ENCODE measurements at regions not wholly inside any gene's neighbourhood (a gene's known extent, or its start where the extent isn't known, plus 50 kb on each side); places are given as distances from the start of the nearest gene placed in this dataset.

GRCh38 chr1:94646141-94646643, 104.6 kb upstream of the F3 start:
- H3K4me1 ChIP-seq: peaks cover 5% of the 10 kb centered on the region
- H3K4me2 ChIP-seq: no peak overlapping the region

GRCh38 chr1:94644352-94644751, 102.8 kb upstream of the F3 start:
- Mint-ChIP-seq H3K4me3 (no peak overlapping the region), H3K9me3 (peaks cover 9% of the 10 kb centered on the region), H3K4me1 (no peaks in the 10 kb centered on the region), H3K27ac (no peak overlapping the region), H3K27me3 (ENCODE audit: insufficient read depth, low read depth) (peaks cover 14% of the 10 kb centered on the region), H3K36me3 (no peaks in the 10 kb centered on the region)
- no peaks in the 10 kb centered on the region for H3K36me3 ChIP-seq
- no peak overlapping the region for H3K9ac ChIP-seq
- H2AFZ ChIP-seq (replicated peaks): peak overlapping the region; percentile 64
- no peaks in the 10 kb centered on the region for H3K9me3 ChIP-seq (ENCODE audit: low read depth)
- H4K20me1 ChIP-seq (ENCODE audit: low read depth): no peaks in the 10 kb centered on the region
- no peak overlapping the region for H3K4me2 ChIP-seq
- H3K79me2 ChIP-seq (ENCODE audit: low read depth): no peaks in the 10 kb centered on the region
- no peak overlapping the region for H3K4me3 ChIP-seq
- no peaks in the 10 kb centered on the region for H3K27me3 ChIP-seq
- no peak overlapping the region for H3K27ac ChIP-seq
- peaks cover 5% of the 10 kb centered on the region for H3K4me1 ChIP-seq
- no peak for DNase-seq (ENCODE audit: low spot score)
- no peak for TF ChIP-seq EZH2phosphoT487 (IDR thresholded peaks at IDR 0.05)
- TF ChIP-seq CTCF (IDR thresholded peaks at IDR 0.05): no peak
- no peak for TF ChIP-seq EZH2 (IDR thresholded peaks at IDR 0.05)
- H3F3A ChIP-seq (ENCODE audit: low read depth): no peaks in the 10 kb centered on the region

More at GRCh38 chr1:94646141-94646643, 104.6 kb upstream of the F3 start:
- H3K9ac ChIP-seq: no peak overlapping the region
- H3K27me3 ChIP-seq: no peaks in the 10 kb centered on the region
- no peak overlapping the region for H2AFZ ChIP-seq (replicated peaks)
- no peaks in the 10 kb centered on the region for H4K20me1 ChIP-seq (ENCODE audit: low read depth)
- H3K36me3 ChIP-seq: no peaks in the 10 kb centered on the region
- H3K27me3 Mint-ChIP-seq (ENCODE audit: insufficient read depth, low read depth): peaks cover 14% of the 10 kb centered on the region
- H3K4me1 Mint-ChIP-seq: no peaks in the 10 kb centered on the region
- H3K9me3 Mint-ChIP-seq: peaks cover 4% of the 10 kb centered on the region
- no peak overlapping the region for H3K4me3 ChIP-seq
- no peak overlapping the region for H3K4me3 Mint-ChIP-seq
- no peaks in the 10 kb centered on the region for H3K79me2 ChIP-seq (ENCODE audit: low read depth)
- DNase-seq (ENCODE audit: low spot score): no peak
- no peaks in the 10 kb centered on the region for H3K36me3 Mint-ChIP-seq
- TF ChIP-seq EZH2phosphoT487 (IDR thresholded peaks at IDR 0.05) (no peak), CTCF (IDR thresholded peaks at IDR 0.05) (no peak), EZH2 (IDR thresholded peaks at IDR 0.05) (no peak)
- peak overlapping the region; percentile 54 for H3K27ac Mint-ChIP-seq
- H3F3A ChIP-seq (ENCODE audit: low read depth): no peaks in the 10 kb centered on the region
- H3K27ac ChIP-seq: no peak overlapping the region
- no peaks in the 10 kb centered on the region for H3K9me3 ChIP-seq (ENCODE audit: low read depth)

GRCh38 chr1:94643819-94644218, 102.3 kb upstream of the F3 start:
- no peaks in the 10 kb centered on the region for H4K20me1 ChIP-seq (ENCODE audit: low read depth)
- H3K27me3 Mint-ChIP-seq (ENCODE audit: insufficient read depth, low read depth): peaks cover 14% of the 10 kb centered on the region
- no peaks in the 10 kb centered on the region for H3K36me3 ChIP-seq
- no peak overlapping the region for H3K4me3 ChIP-seq
- H3K9me3 Mint-ChIP-seq: peaks cover 11% of the 10 kb centered on the region
- peaks cover 5% of the 10 kb centered on the region for H3K4me1 ChIP-seq
- peak overlapping the region; percentile 64 for H2AFZ ChIP-seq (replicated peaks)
- H3K27ac ChIP-seq: no peak overlapping the region
- H3K36me3 Mint-ChIP-seq: no peaks in the 10 kb centered on the region
- no peaks in the 10 kb centered on the region for H3K27me3 ChIP-seq
- H3F3A ChIP-seq (ENCODE audit: low read depth): no peaks in the 10 kb centered on the region
- H3K4me2 ChIP-seq: no peak overlapping the region
- no peaks in the 10 kb centered on the region for H3K9me3 ChIP-seq (ENCODE audit: low read depth)
- TF ChIP-seq CTCF (IDR thresholded peaks at IDR 0.05) (no peak), EZH2 (IDR thresholded peaks at IDR 0.05) (no peak), EZH2phosphoT487 (IDR thresholded peaks at IDR 0.05) (no peak)
- no peak for DNase-seq (ENCODE audit: low spot score)
- no peak overlapping the region for H3K4me3 Mint-ChIP-seq
- H3K9ac ChIP-seq: no peak overlapping the region
- no peaks in the 10 kb centered on the region for H3K4me1 Mint-ChIP-seq
- H3K27ac Mint-ChIP-seq: no peak overlapping the region
- H3K79me2 ChIP-seq (ENCODE audit: low read depth): no peaks in the 10 kb centered on the region
